HG03060 (cell line): ENCODE measurements at regions not wholly inside any gene's neighbourhood (a gene's known extent, or its start where the extent isn't known, plus 50 kb on each side); places are given as distances from the start of the nearest gene placed in this dataset.
"Not testable (repeated sequence)": the region's sequence is repeated elsewhere in the genome, so short reads cannot be mapped to it uniquely, and the experiment has no call there.

Experiments used
- ATAC-seq: cut with Tn5 transposase; IDR thresholded peaks from one replicate; pipeline ENCODE4 v1.9.1; 2021; ENCODE audit warnings: low read depth, moderate number of reproducible peaks; ENCODE audit not compliant: unreplicated experiment

GRCh38 chr14:40414386-40414785, 982.2 kb upstream of the FBXO33 start:
- ATAC-seq, result no peak

- no peak for ATAC-seq
Measured at GRCh38 chr14:40413136-40413535, 980.9 kb upstream of the FBXO33 start.

GRCh38 chr14:40410708-40411107, 978.5 kb upstream of the FBXO33 start:
- no peak for ATAC-seq

- ATAC-seq, result no peak
Measured at GRCh38 chr14:40402957-40403356, 970.7 kb upstream of the FBXO33 start.

- no peak for ATAC-seq
Measured at GRCh38 chr14:40398981-40399380, 966.7 kb upstream of the FBXO33 start.

GRCh38 chr14:40394634-40395340, 962.6 kb upstream of the FBXO33 start:
- ATAC-seq, result no peak

GRCh38 chr14:40393143-40393542, 960.9 kb upstream of the FBXO33 start:
- ATAC-seq, result no peak

- no peak for ATAC-seq
Measured at GRCh38 chr14:40386433-40386832, 954.2 kb upstream of the FBXO33 start.

GRCh38 chr14:40374221-40374620, 942.0 kb upstream of the FBXO33 start:
- ATAC-seq, result no peak

GRCh38 chr14:40371011-40371410, 938.8 kb upstream of the FBXO33 start:
- ATAC-seq, result no peak

- no peak for ATAC-seq
Measured at GRCh38 chr14:40368314-40368713, 936.1 kb upstream of the FBXO33 start.

- ATAC-seq, result no peak
Measured at GRCh38 chr14:40367717-40368116, 935.5 kb upstream of the FBXO33 start.

GRCh38 chr14:40365305-40365704, 933.1 kb upstream of the FBXO33 start:
- ATAC-seq, result no peak

GRCh38 chr14:40362856-40363255, 930.6 kb upstream of the FBXO33 start:
- no peak for ATAC-seq

- no peak for ATAC-seq
Measured at GRCh38 chr14:40354754-40355153, 922.5 kb upstream of the FBXO33 start.

GRCh38 chr14:40348104-40348503, 915.9 kb upstream of the FBXO33 start:
- not testable (repeated sequence) for ATAC-seq

- no peak for ATAC-seq
Measured at GRCh38 chr14:40347675-40348074, 915.4 kb upstream of the FBXO33 start.

- no peak for ATAC-seq
Measured at GRCh38 chr14:40346275-40346674, 914.0 kb upstream of the FBXO33 start.

- ATAC-seq, result no peak
Measured at GRCh38 chr14:40345334-40345733, 913.1 kb upstream of the FBXO33 start.

GRCh38 chr14:40340708-40341107, 908.5 kb upstream of the FBXO33 start:
- no peak for ATAC-seq

GRCh38 chr14:40336846-40337245, 904.6 kb upstream of the FBXO33 start:
- no peak for ATAC-seq

- ATAC-seq, result not testable (repeated sequence)
Measured at GRCh38 chr14:40326519-40326918, 894.3 kb upstream of the FBXO33 start.

- no peak for ATAC-seq
Measured at GRCh38 chr14:40318211-40318719, 886.0 kb upstream of the FBXO33 start.
